HL-60 (cell line): ENCODE measurements at regions not wholly inside any gene's neighbourhood (a gene's known extent, or its start where the extent isn't known, plus 50 kb on each side); places are given as distances from the start of the nearest gene placed in this dataset.

Experiments used
- POLR2AphosphoS5 ChIP-seq: IDR thresholded peaks from 2 replicates; pipeline ENCODE4 v1.6.1; 2012; ENCODE audit warnings: low read depth
- TF ChIP-seq, protein P1 (sequence below): IDR thresholded peaks from one replicate; pipeline ENCODE4 v1.5.1; 2011; ENCODE audit warnings: low read length, control low read depth, inconsistent platforms; ENCODE audit not compliant: insufficient read depth

DNA sequence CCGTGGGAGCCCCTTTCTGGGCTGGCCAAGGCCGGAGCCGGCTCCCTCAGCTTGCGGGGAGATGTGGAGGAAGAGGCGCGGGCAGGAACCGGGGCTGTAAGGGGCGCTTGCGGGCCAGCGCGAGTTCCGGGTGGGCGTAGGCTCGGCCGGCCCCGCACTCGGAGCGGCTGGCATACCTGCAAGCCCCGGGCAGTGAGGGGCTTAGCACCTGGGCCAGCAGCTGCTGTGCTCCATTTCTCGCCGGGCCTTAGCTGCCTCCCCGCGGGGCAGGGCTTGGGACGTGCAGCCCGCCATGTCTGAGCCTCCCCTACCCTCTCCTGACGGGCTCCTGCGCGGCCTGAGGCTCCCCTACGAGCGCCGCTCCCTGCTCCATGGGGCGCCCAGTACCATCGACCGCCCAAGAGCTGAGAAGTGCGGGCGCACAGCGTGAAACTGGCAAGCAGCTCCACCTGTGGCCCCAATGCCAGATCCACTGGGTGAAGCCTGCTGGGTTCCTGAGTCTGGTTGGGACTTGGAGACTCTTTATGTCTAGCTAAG lies 82.8 kb upstream of the E2F3 start:
- TF ChIP-seq POLR2AphosphoS5: no peak
- TF ChIP-seq, protein P1, sequence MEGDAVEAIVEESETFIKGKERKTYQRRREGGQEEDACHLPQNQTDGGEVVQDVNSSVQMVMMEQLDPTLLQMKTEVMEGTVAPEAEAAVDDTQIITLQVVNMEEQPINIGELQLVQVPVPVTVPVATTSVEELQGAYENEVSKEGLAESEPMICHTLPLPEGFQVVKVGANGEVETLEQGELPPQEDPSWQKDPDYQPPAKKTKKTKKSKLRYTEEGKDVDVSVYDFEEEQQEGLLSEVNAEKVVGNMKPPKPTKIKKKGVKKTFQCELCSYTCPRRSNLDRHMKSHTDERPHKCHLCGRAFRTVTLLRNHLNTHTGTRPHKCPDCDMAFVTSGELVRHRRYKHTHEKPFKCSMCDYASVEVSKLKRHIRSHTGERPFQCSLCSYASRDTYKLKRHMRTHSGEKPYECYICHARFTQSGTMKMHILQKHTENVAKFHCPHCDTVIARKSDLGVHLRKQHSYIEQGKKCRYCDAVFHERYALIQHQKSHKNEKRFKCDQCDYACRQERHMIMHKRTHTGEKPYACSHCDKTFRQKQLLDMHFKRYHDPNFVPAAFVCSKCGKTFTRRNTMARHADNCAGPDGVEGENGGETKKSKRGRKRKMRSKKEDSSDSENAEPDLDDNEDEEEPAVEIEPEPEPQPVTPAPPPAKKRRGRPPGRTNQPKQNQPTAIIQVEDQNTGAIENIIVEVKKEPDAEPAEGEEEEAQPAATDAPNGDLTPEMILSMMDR: no peak
